K562 (cell line): ENCODE measurements at regions not wholly inside any gene's neighbourhood (a gene's known extent, or its start where the extent isn't known, plus 50 kb on each side); places are given as distances from the start of the nearest gene placed in this dataset.

Experiments
- ATAC-seq: fragments of 200-7000 bp; cut with Tn5 transposase; 3 replicates; pipeline ENCODE4 v1.9.1; 2020; ENCODE audit warnings: moderate library complexity
- BruUV-seq: library from RNA; stranded (reverse); fragments of 400-500 nt; replicated peaks from 2 replicates; lab custom pipeline; 2021; lab: Mats Ljungman, UMichigan
- CTCF ChIA-PET: fragments of 300-600 bp; formaldehyde crosslinking; extraction: SDS; loops from one replicate; lab custom pipeline; 2021; ENCODE audit warnings: low intra/inter-chr PET ratio; lab: Yijun Ruan, JAX
- POLR2A ChIA-PET: fragments of 300-600, 350-650 bp; sonication (Branson Sonifier 250); formaldehyde crosslinking; extraction: SDS; loops from one replicate; lab custom pipeline; 2021; ENCODE audit warnings: antibody characterized with exemption, inconsistent platforms; lab: Yijun Ruan, JAX
- DNase-seq, 4 experiments: peaks; one replicate each; pipeline versions ENCODE4 v3.0.0 to v3.0.0-alpha.2; 2011 to 2018; ENCODE audit warnings: low spot score in 3 of 4, mixed read lengths in 3 of 4; ENCODE audit errors: extremely low read depth in 1 of 4
- FAIRE-seq: peaks from 2 replicates; lab custom pipeline; 2011; peaks lifted over from hg19 to GRCh38; lab: Jason Lieb, UNC
- H2AFZ ChIP-seq: 2 replicates; pipeline ENCODE4 v1.6.0; 2011; ENCODE audit warnings: low read depth, low read length, control low read depth, inconsistent platforms
- H3K27ac ChIP-seq: fragments of 200-600 bp; 3 replicates; pipeline ENCODE4 v1.8.0; 2011; ENCODE audit warnings: low read depth, mild to moderate bottlenecking, control low read depth, inconsistent platforms, low read length, moderate library complexity, mixed read lengths; ENCODE audit errors: extremely low read depth
- H3K27me3 ChIP-seq, 2 experiments: fragments of 300-600 bp in 1 of 2; 2 replicates in 1 of 2; 3 replicates in 1 of 2; pipeline versions ENCODE4 v1.6.0 to v1.8.0; 2011; ENCODE audit warnings: inconsistent platforms in 2 of 2, low read length in 2 of 2, mild to moderate bottlenecking in 1 of 2, mixed read lengths in 1 of 2, moderate library complexity in 1 of 2; ENCODE audit not compliant: control insufficient read depth in 2 of 2, insufficient read depth in 2 of 2
- H3K36me3 ChIP-seq: fragments of 300-600 bp; 3 replicates; pipeline ENCODE4 v1.8.0; 2011; ENCODE audit warnings: mild to moderate bottlenecking, low read length, inconsistent platforms; ENCODE audit not compliant: control insufficient read depth, insufficient read depth
- H3K4me1 ChIP-seq, 2 experiments: fragments of 200-600 bp in 1 of 2; replicated peaks in 1 of 2; 2 replicates in 1 of 2; 3 replicates in 1 of 2; pipeline versions ENCODE4 v1.5.1 to v1.8.0; 2011; ENCODE audit warnings: inconsistent platforms in 2 of 2, low read length in 2 of 2, mild to moderate bottlenecking in 1 of 2, mixed read lengths in 1 of 2, moderate library complexity in 1 of 2; ENCODE audit not compliant: control insufficient read depth in 2 of 2, insufficient read depth in 2 of 2
- H3K4me2 ChIP-seq: 2 replicates; pipeline ENCODE4 v1.6.1; 2011; ENCODE audit warnings: low read length, control low read depth, inconsistent platforms, mixed read lengths; ENCODE audit not compliant: insufficient read depth
- H3K4me3 ChIP-seq: fragments of 200-600 bp; sonication (generic), shearing (Covaris generic); 2 replicates; pipeline ENCODE4 v1.5.1; 2016; ENCODE audit warnings: control low read depth, inconsistent platforms
- H3K79me2 ChIP-seq: fragments of 200-600 bp; 3 replicates; pipeline ENCODE4 v1.8.0; 2011; ENCODE audit warnings: low read length, inconsistent platforms; ENCODE audit not compliant: control insufficient read depth, insufficient read depth
- H3K9ac ChIP-seq, 2 experiments: 2 replicates each; pipeline versions ENCODE4 v1.6.0 to v1.6.1; 2011; ENCODE audit warnings: low read depth in 2 of 2, low read length in 2 of 2, control low read depth in 1 of 2, inconsistent platforms in 1 of 2, mild to moderate bottlenecking in 1 of 2, mixed read lengths in 1 of 2; ENCODE audit not compliant: insufficient read depth in 1 of 2
- H3K9me1 ChIP-seq: one replicate; pipeline ENCODE4 v1.6.0; 2011; ENCODE audit warnings: inconsistent platforms, mild to moderate bottlenecking, low read length, moderate library complexity; ENCODE audit not compliant: control insufficient read depth, insufficient read depth
- H3K9me3 ChIP-seq: replicated peaks from 2 replicates; pipeline ENCODE4 v1.5.1; 2011; ENCODE audit warnings: low read depth, low read length, inconsistent platforms; ENCODE audit not compliant: control insufficient read depth, insufficient read depth
- H4K20me1 ChIP-seq: replicated peaks from 2 replicates; pipeline ENCODE4 v1.6.1; 2011; ENCODE audit warnings: low read length, inconsistent platforms, mixed read lengths; ENCODE audit not compliant: control insufficient read depth, insufficient read depth
- ARID2 ChIP-seq: fragments of 450-650 bp; IDR thresholded peaks from 2 replicates; pipeline ENCODE4 v1.6.1; 2017; ENCODE audit warnings: antibody characterized with exemption, mild to moderate bottlenecking
- CTCF ChIP-seq, 3 experiments: IDR thresholded peaks in 2 of 3; conservative IDR thresholded peaks in 1 of 3; 2 replicates each; pipeline ENCODE4 v1.5.1; 2011 to 2012; ENCODE audit warnings: low read length in 3 of 3, mild to moderate bottlenecking in 3 of 3, control low read depth in 2 of 3, improper control_type of control experiment in 1 of 3, inconsistent platforms in 1 of 3, low read depth in 1 of 3, mixed read lengths in 1 of 3, moderate library complexity in 1 of 3; ENCODE audit not compliant: insufficient read depth in 2 of 3
- FIP1L1 ChIP-seq: fragments of 200-400 bp; formaldehyde crosslinking; IDR thresholded peaks from 2 replicates; pipeline ENCODE4 v1.6.1; 2018; ENCODE audit warnings: mild to moderate bottlenecking, low read depth, low read length; ENCODE audit not compliant: poor library complexity, severe bottlenecking
- RAD21 ChIP-seq, 2 experiments: fragments of 250-450 bp in 1 of 2; fragments of 450-650 bp in 1 of 2; sonication (Bioruptor Pico) in 1 of 2; formaldehyde crosslinking in 1 of 2; IDR thresholded peaks in 1 of 2; conservative IDR thresholded peaks in 1 of 2; 2 replicates each; pipeline versions ENCODE4 v1.4.0 to v1.8.0; 2020 to 2022; ENCODE audit warnings: mild to moderate bottlenecking in 2 of 2, moderate library complexity in 1 of 2
- RAD51 ChIP-seq: fragments of 450-650 bp; IDR thresholded peaks from 2 replicates; pipeline ENCODE4 v1.7.1; 2016; ENCODE audit warnings: low read depth, mild to moderate bottlenecking, borderline replicate concordance
- SMC3 ChIP-seq: conservative IDR thresholded peaks from 2 replicates; pipeline ENCODE4 v1.6.1; 2011; ENCODE audit warnings: low read depth, low read length, improper control_type of control experiment; ENCODE audit not compliant: insufficient read depth
- STAG1 ChIP-seq: sonication (generic); formaldehyde crosslinking; IDR thresholded peaks from 2 replicates; pipeline ENCODE4 v1.5.0; 2020; ENCODE audit warnings: missing genetic modification reagents, borderline replicate concordance
- ZNF146 ChIP-seq: IDR thresholded peaks from one replicate; pipeline ENCODE4 v1.6.1; 2018; ENCODE audit warnings: missing compliant biosample characterization; ENCODE audit not compliant: unreplicated experiment
- ZNF778 ChIP-seq: fragments of 450-650 bp; formaldehyde crosslinking; IDR thresholded peaks from 2 replicates; pipeline ENCODE4 v1.4.0; 2020; ENCODE audit warnings: mild to moderate bottlenecking, moderate library complexity
- WGBS: fragments of 100-300 bp; shearing (Covaris generic); methylation state at CpG from one replicate; pipeline ENCODE4 v1.1.6; 2016; ENCODE audit warnings: low coverage, mixed read lengths; ENCODE audit not compliant: insufficient coverage; ENCODE audit errors: missing lambda C conversion rate; 5-methylcytosine and 5-hydroxymethylcytosine counted together
- in situ Hi-C: fragments of 300-500 bp; cut with MboI; formaldehyde crosslinking; loops from 4 replicates; pipeline ENCODE4 v1.15.0; 2018; ENCODE audit warnings: inconsistent platforms, mixed read lengths
- intact Hi-C: fragments of 100-400 bp; cut with micrococcal nuclease; formaldehyde crosslinking; loops from 2 replicates; pipeline ENCODE4 v1.14.2; 2022
- TF ChIP-seq, protein P1 (sequence below): fragments of 450-650 bp; formaldehyde crosslinking; IDR thresholded peaks from 2 replicates; pipeline ENCODE4 v1.4.0; 2020; ENCODE audit warnings: mild to moderate bottlenecking, moderate library complexity

GRCh38 chr15:58269455-58270414 lies 131.6 kb downstream of the AQP9 start:
- in situ Hi-C loops, result no loop called here
- intact Hi-C loops, result no loop called here
- ATAC-seq (peak; percentile 83), DNase-seq (peak; percentile 28 to 59 (median 36)), FAIRE-seq (peak; percentile 54)
- ChIA-PET POLR2A (no interaction called here), CTCF (interaction anchor here (0.6 kb wide), 1 partner anchor 309 kb away, joined by 4 read pairs; no protein-coding TSS in a partner anchor)
- Histone ChIP-seq H3K4me1 (no peaks in the 10 kb centered on the region), H3K27ac (no peak overlapping the region), H3K79me2 (no peaks in the 10 kb centered on the region), H4K20me1 (no peaks in the 10 kb centered on the region), H3K27me3 (no peaks in the 10 kb centered on the region), H3K9me3 (peaks cover 11% of the 10 kb centered on the region; the same call in 1 of the 2 replicates), H3K4me3 (no peak overlapping the region), H3K36me3 (no peaks in the 10 kb centered on the region), H3K9ac (no peak overlapping the region), H3K4me2 (no peak overlapping the region), H3K9me1 (no peaks in the 10 kb centered on the region), H2AFZ (peak overlapping the region; percentile 42; the same call in 1 of the 2 replicates)
- no TSS peak for BruUV-seq
- WGBS, result 39% methylated on average over 10 of the region's 10 CpGs
- TF ChIP-seq CTCF (IDR thresholded peaks at IDR 0.05 in 2 of 3, conservative IDR thresholded peaks at IDR 0.05 in 1 of 3; ENCODE audit: insufficient read depth in 2 of 3, low read depth in 1 of 3, low read length in 3 of 3) (peak; percentile 48 to 61 (median 53)), RAD51 (no peak), SMC3 (peak; percentile 45; the same call in 1 of the 2 replicates), FIP1L1 (no peak), ZNF778 (CRISPR knock-in tag) (no peak), ZNF146 (CRISPR knock-in tag) (no peak), RAD21 (CRISPR knock-in tag; conservative IDR thresholded peaks at IDR 0.05 in 1 of 2, IDR thresholded peaks at IDR 0.05 in 1 of 2) (peak; percentile 72 to 93), ARID2 (peak; percentile 54; the same call in 1 of the 2 replicates), STAG1 (CRISPR knock-in tag) (peak; percentile 27; the same call in 1 of the 2 replicates)
- TF ChIP-seq, protein P1, sequence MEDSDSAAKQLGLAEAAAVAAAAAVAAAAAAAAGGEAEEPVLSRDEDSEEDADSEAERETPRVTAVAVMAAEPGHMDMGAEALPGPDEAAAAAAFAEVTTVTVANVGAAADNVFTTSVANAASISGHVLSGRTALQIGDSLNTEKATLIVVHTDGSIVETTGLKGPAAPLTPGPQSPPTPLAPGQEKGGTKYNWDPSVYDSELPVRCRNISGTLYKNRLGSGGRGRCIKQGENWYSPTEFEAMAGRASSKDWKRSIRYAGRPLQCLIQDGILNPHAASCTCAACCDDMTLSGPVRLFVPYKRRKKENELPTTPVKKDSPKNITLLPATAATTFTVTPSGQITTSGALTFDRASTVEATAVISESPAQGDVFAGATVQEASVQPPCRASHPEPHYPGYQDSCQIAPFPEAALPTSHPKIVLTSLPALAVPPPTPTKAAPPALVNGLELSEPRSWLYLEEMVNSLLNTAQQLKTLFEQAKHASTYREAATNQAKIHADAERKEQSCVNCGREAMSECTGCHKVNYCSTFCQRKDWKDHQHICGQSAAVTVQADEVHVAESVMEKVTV (CRISPR knock-in tag), result peak; percentile 50
